ENCODE measurements at regions not wholly inside any gene's neighbourhood (a gene's known extent, or its start where the extent isn't known, plus 50 kb on each side); places are given as distances from the start of the nearest gene placed in this dataset.
"Not testable (repeated sequence)": the region's sequence is repeated elsewhere in the genome, so short reads cannot be mapped to it uniquely, and the experiment has no call there.

DNA sequence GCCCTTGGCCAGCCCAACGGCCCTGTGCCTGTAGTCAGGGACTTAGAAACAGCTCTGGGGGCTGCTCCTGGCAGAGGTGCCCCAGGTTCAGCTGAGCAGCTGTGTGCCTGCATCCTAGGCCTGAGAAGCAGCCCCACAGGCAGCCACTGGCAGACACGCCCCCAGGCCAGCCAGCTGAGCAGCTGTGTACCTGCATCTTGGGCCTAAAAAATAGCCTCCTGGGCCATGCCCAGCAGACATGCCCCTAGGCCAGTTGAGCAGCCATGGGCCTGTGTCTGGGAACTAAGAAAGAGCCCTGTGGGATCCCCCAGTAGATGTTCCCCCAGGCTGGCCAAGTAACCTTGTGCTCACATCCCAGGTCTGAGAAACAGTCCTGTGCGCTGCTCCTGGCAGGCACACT lies 64.0 kb downstream of the TBR1 start:
- no peak for DNase-seq
- Mint-ChIP-seq H3K4me3 (no peak overlapping the region), H3K27ac (no peak overlapping the region), H3K4me1 (no peaks in the 10 kb centered on the region), H3K36me3 (ENCODE audit: low read depth) (no peaks in the 10 kb centered on the region), H3K9me3 (peaks cover 10% of the 10 kb centered on the region), H3K27me3 (peaks cover 9% of the 10 kb centered on the region)
- intact Hi-C loops (cut with micrococcal nuclease) = no loop called here

- no peak overlapping the region for H3K27ac Mint-ChIP-seq
- H3K4me1 Mint-ChIP-seq = no peaks in the 10 kb centered on the region
- DNase-seq = no peak
- H3K27me3 Mint-ChIP-seq = peaks cover 8% of the 10 kb centered on the region
- H3K36me3 Mint-ChIP-seq (ENCODE audit: low read depth) = no peaks in the 10 kb centered on the region
- no peak overlapping the region for H3K4me3 Mint-ChIP-seq
- peaks cover 10% of the 10 kb centered on the region for H3K9me3 Mint-ChIP-seq
- intact Hi-C loops (cut with micrococcal nuclease) = no loop called here
Measured at GRCh38 chr2:161481619-161482018, 65.5 kb downstream of the TBR1 start.

- H3K4me1 Mint-ChIP-seq = no peaks in the 10 kb centered on the region
- peaks cover 10% of the 10 kb centered on the region for H3K9me3 Mint-ChIP-seq
- H3K36me3 Mint-ChIP-seq (ENCODE audit: low read depth) = no peaks in the 10 kb centered on the region
- H3K27ac Mint-ChIP-seq = no peak overlapping the region
- DNase-seq = peak; percentile 23
- H3K27me3 Mint-ChIP-seq = peaks cover 8% of the 10 kb centered on the region
- no peak overlapping the region for H3K4me3 Mint-ChIP-seq
- intact Hi-C loops (cut with micrococcal nuclease) = no loop called here
Measured at GRCh38 chr2:161484061-161484460, 68.0 kb downstream of the TBR1 start.

DNA sequence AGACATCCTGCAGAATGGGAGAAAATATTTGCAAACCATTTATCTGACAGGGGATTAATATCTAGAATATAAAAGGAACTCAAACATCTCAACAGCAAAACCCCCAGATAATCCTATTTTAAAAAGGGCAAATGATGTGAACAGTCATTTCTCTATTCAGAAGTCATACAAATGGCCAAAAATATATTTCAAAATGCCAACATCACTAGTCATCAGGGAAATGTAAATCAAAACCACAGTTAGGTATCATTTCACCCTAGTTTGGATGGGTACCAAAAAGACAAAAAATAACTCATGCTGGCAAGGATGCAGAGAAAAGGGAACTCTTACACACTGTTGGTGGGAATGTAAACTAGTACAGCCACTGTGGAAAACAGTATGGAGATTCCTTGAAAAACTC lies 70.0 kb downstream of the TBR1 start:
- no peaks in the 10 kb centered on the region for H3K4me1 Mint-ChIP-seq
- intact Hi-C loops (cut with micrococcal nuclease) = no loop called here
- H3K27me3 Mint-ChIP-seq = peaks cover 10% of the 10 kb centered on the region
- peak; percentile 16 for DNase-seq
- H3K9me3 Mint-ChIP-seq = peaks cover 4% of the 10 kb centered on the region
- no peak overlapping the region for H3K4me3 Mint-ChIP-seq
- no peaks in the 10 kb centered on the region for H3K36me3 Mint-ChIP-seq (ENCODE audit: low read depth)
- H3K27ac Mint-ChIP-seq = no peak overlapping the region

DNA sequence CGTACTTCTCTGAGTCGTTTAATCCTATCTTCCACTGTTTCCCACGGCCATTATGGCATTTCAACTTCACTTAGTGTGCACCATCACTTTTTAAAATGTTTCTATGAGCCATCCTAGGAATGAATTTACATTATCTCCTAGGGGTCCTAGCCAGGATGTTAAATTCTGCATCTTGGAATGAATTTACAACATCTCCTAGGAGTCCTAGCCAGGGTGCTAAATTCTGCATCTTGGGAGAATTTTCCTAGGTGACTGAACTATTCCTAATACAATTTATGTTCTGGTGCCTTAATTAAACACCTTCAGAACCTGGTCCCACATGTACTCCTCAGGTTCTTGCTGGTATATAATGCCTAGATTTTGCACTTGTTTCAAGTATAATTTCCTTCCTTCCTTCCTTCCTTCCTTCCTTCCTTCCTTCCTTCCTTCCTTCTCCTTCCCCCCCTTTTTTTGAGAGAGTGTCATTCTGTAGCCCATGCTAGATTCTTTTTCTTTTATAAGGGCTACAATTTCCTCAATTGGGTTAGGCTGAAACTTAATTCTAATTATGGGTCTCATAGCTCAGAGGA lies 72.1 kb downstream of the TBR1 start:
- peaks cover 15% of the 10 kb centered on the region for H3K27me3 Mint-ChIP-seq
- no peaks in the 10 kb centered on the region for H3K4me1 Mint-ChIP-seq
- H3K27ac Mint-ChIP-seq = no peak overlapping the region
- no peaks in the 10 kb centered on the region for H3K36me3 Mint-ChIP-seq (ENCODE audit: low read depth)
- no peaks in the 10 kb centered on the region for H3K9me3 Mint-ChIP-seq
- intact Hi-C loops (cut with micrococcal nuclease) = no loop called here
- no peak for DNase-seq
- no peak overlapping the region for H3K4me3 Mint-ChIP-seq

DNA sequence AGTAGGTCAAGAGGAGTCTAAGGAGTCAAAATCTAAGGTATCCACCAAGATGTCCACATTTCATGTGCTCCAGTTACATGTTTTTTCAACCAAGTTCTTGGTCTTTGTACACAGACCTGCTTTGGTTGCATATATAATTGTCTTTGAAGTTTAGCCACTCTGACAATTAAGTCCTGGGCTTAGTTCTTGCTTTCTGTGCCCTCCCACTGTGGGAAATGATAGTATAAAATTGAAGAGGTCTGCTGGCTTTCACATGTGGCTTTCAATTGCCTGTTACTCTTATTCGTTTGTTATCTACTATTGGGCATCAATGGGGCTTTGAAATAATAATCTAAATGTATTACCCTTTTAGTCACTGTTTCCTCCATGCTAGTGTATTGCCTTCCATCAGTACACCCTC lies 72.8 kb downstream of the TBR1 start:
- Mint-ChIP-seq H3K27me3 (peaks cover 12% of the 10 kb centered on the region), H3K9me3 (no peaks in the 10 kb centered on the region), H3K4me1 (no peaks in the 10 kb centered on the region), H3K4me3 (no peak overlapping the region), H3K36me3 (ENCODE audit: low read depth) (no peaks in the 10 kb centered on the region), H3K27ac (no peak overlapping the region)
- no peak for DNase-seq
- intact Hi-C loops (cut with micrococcal nuclease) = no loop called here

DNA sequence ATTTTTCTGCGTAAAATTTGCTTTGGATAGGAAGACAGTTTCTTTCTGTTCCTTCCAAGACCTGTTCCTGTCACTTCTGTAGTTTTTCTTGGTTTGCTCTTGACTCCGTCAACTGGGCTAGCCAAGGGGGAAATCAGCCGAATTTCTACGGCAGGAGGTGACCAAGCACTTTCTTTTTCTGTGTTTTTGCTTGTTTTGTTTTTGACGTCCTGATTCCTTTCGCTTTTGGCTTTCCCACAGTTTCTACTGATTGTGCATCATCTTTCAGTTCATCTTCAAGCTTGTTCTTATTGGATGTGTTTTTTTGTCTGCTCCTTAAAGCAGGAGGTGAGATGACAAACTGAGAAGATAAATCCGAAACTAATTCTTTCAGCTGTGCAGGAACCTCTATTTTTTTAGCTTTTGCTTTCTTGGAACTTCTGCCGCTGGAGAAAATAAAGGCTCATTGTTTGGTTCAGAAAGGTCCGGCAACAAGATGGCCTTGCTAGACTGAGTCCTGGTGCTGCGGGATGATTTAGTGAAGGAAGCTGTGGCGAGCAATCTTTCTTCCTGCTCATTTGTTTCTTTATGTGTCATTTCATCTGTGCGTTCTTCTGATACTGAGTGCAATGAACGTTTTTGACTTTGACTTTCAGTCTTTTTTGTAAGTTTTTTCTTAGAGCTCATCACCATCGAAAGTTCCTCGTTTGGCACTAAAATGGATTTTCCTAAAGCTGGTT lies 85.0 kb downstream of the TBR1 start:
- H3K36me3 Mint-ChIP-seq (ENCODE audit: low read depth); intact Hi-C loops (cut with micrococcal nuclease); H3K9me3 Mint-ChIP-seq: not testable (repeated sequence)
- H3K27me3 Mint-ChIP-seq = peaks cover 26% of the 10 kb centered on the region
- H3K27ac Mint-ChIP-seq = peak overlapping the region; percentile 84
- H3K4me1 Mint-ChIP-seq = peaks cover 10% of the 10 kb centered on the region
- DNase-seq = peak; percentile 78
- H3K4me3 Mint-ChIP-seq = peak overlapping the region; percentile 81

- intact Hi-C loops (cut with micrococcal nuclease); H3K27ac Mint-ChIP-seq; H3K9me3 Mint-ChIP-seq; H3K36me3 Mint-ChIP-seq (ENCODE audit: low read depth); DNase-seq; H3K4me3 Mint-ChIP-seq: not testable (repeated sequence)
- H3K4me1 Mint-ChIP-seq = peaks cover 10% of the 10 kb centered on the region
- peaks cover 21% of the 10 kb centered on the region for H3K27me3 Mint-ChIP-seq
Measured at GRCh38 chr2:161502279-161502678, 86.2 kb downstream of the TBR1 start.

DNA sequence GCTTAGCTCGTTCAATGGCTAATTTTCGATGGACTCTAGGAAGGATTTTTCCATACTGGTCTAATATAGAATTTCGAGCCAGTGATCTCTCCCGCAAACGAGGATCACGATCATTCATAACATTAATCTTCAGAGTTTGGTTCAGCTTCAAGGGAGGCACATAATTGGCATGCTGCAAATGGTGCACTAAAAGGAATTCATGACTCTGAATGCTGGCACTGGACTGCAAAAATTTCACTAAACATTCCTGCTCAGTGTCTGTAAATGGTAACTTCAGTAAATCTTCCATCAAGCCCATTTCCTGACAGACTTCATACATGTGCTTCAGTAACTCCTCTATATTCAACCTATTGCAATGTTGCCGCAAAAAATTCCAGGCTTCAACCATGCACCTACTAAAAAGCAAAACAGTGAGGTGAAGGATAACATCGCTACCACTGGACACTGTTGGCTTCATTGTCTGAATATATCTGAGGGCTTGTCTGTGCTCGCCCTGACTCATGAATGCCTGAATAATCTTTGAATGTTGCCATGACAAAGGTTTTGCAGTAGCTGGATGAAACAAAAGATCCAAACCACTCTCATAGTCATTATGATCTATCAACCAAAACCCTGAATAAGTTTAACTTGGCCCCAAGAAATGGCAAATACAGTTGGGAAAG lies 88.7 kb downstream of the TBR1 start:
- H3K9me3 Mint-ChIP-seq; intact Hi-C loops (cut with micrococcal nuclease): not testable (repeated sequence)

DNA sequence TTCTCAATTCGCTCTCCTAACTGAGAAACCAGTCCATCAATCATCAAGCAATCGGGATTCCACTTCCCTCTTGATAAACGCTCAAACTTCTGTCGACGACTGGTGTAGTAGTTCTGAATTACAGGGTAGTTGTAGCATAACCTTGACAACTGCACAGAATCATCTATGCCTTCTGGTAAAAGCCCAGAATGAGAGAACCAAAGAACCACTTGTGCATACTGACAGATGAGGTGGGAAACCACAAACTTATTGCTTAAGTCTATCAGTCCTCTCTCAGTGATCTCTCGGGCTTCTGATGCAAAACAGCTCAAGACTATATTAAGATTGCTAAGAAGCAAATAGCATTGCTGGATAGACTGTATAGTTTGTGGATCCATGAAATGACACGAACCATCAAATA lies 89.4 kb downstream of the TBR1 start:
- intact Hi-C loops (cut with micrococcal nuclease); DNase-seq; H3K4me3 Mint-ChIP-seq; H3K27me3 Mint-ChIP-seq; H3K36me3 Mint-ChIP-seq (ENCODE audit: low read depth); H3K27ac Mint-ChIP-seq: not testable (repeated sequence)
- Mint-ChIP-seq H3K9me3 (peaks cover 10% of the 10 kb centered on the region), H3K4me1 (peaks cover 10% of the 10 kb centered on the region)

More for the DNA sequence above, 88.7 kb downstream of the TBR1 start:
- not testable (repeated sequence) for DNase-seq; H3K36me3 Mint-ChIP-seq (ENCODE audit: low read depth); H3K4me3 Mint-ChIP-seq; H3K27ac Mint-ChIP-seq; H3K27me3 Mint-ChIP-seq
- peaks cover 10% of the 10 kb centered on the region for H3K4me1 Mint-ChIP-seq

GRCh38 chr2:161513295-161514032 lies 97.4 kb downstream of the TBR1 start:
- intact Hi-C loops (cut with micrococcal nuclease); H3K27ac Mint-ChIP-seq; H3K27me3 Mint-ChIP-seq; H3K4me1 Mint-ChIP-seq; H3K36me3 Mint-ChIP-seq (ENCODE audit: low read depth); DNase-seq; H3K4me3 Mint-ChIP-seq; H3K9me3 Mint-ChIP-seq: not testable (repeated sequence)

GRCh38 chr2:161522796-161523195 lies 101.4 kb upstream of the SLC4A10 start:
- no peak overlapping the region for H3K27ac Mint-ChIP-seq
- H3K4me1 Mint-ChIP-seq = peaks cover under 1% of the 10 kb centered on the region
- H3K9me3 Mint-ChIP-seq = peaks cover 15% of the 10 kb centered on the region
- H3K4me3 Mint-ChIP-seq = no peak overlapping the region
- H3K27me3 Mint-ChIP-seq = peaks cover 4% of the 10 kb centered on the region
- intact Hi-C loops (cut with micrococcal nuclease) = no loop called here
- no peak for DNase-seq
- H3K36me3 Mint-ChIP-seq (ENCODE audit: low read depth) = no peaks in the 10 kb centered on the region

GRCh38 chr2:161533218-161533617 lies 91.0 kb upstream of the SLC4A10 start:
- no peaks in the 10 kb centered on the region for H3K36me3 Mint-ChIP-seq (ENCODE audit: low read depth)
- DNase-seq = no peak
- H3K27me3 Mint-ChIP-seq = peaks cover 2% of the 10 kb centered on the region
- peaks cover 9% of the 10 kb centered on the region for H3K9me3 Mint-ChIP-seq
- no peaks in the 10 kb centered on the region for H3K4me1 Mint-ChIP-seq
- H3K4me3 Mint-ChIP-seq = no peak overlapping the region
- H3K27ac Mint-ChIP-seq = no peak overlapping the region
- intact Hi-C loops (cut with micrococcal nuclease) = no loop called here

DNA sequence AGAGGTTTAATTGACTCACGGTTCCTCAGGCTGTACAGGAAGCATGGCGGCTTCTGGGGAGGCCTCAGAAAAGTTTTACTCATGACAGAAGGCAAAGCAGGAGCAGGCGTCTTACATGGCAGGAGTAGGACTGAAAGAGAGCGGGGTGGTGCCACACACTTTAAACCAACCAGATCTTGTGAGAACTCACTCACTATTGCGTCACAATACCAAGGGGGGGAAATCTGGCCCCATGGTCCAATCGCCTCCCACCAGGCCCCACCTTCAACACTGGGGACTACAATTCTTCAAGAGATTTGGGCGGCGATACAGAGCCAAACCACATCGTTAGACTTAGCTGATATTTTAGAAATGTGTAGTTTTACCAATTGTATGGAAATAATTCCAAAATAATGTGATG lies 77.6 kb upstream of the SLC4A10 start:
- peaks cover 2% of the 10 kb centered on the region for H3K27me3 Mint-ChIP-seq
- H3K27ac Mint-ChIP-seq = no peak overlapping the region
- H3K4me3 Mint-ChIP-seq = no peak overlapping the region
- intact Hi-C loops (cut with micrococcal nuclease) = no loop called here
- no peaks in the 10 kb centered on the region for H3K9me3 Mint-ChIP-seq
- H3K4me1 Mint-ChIP-seq = no peaks in the 10 kb centered on the region
- no peaks in the 10 kb centered on the region for H3K36me3 Mint-ChIP-seq (ENCODE audit: low read depth)
- no peak for DNase-seq

All from activated CD4-positive, alpha-beta T cell treated with anti-CD3 and anti-CD28 coated beads, Interleukin-2, amount 10 ng/mL, durations not matched to agents 24 days and 14 days (primary cell).